Mucosa of descending colon (tissue), 3 donors: ENCODE measurements at regions not wholly inside any gene's neighbourhood (a gene's known extent, or its start where the extent isn't known, plus 50 kb on each side); places are given as distances from the start of the nearest gene placed in this dataset.

Experiments used
- ATAC-seq: fragments of 200-7000 bp; cut with Tn5 transposase; one replicate; pipeline ENCODE4 v1.9.1; 2020; ENCODE audit warnings: mild to moderate bottlenecking, moderate library complexity
- DNase-seq, 3 donors: peaks; one replicate each; pipeline ENCODE4 v3.0.0-alpha.2; 2020
- H3K36me3 ChIP-seq: fragments of 200-600 bp; one replicate; pipeline ENCODE4 v1.8.0; 2021; ENCODE audit warnings: low read depth, mild to moderate bottlenecking
- H3K4me1 ChIP-seq: fragments of 200-600 bp; one replicate; pipeline ENCODE4 v1.8.0; 2021; ENCODE audit warnings: low read depth, mild to moderate bottlenecking
- H3K4me3 ChIP-seq: fragments of 200-600 bp; one replicate; pipeline ENCODE4 v1.8.0; 2021; ENCODE audit warnings: mild to moderate bottlenecking
- H3K9me3 ChIP-seq: fragments of 200-600 bp; one replicate; pipeline ENCODE4 v1.8.0; 2021; ENCODE audit warnings: mild to moderate bottlenecking
- intact Hi-C, 2 donors: fragments of 100-400 bp; cut with DNase I in 1 of 2; cut with micrococcal nuclease in 1 of 2; formaldehyde crosslinking; loops; one replicate each; pipeline versions ENCODE4 v1.11.0 to v1.11.1; 2022; cut with DNase I, micrococcal nuclease
- TF ChIP-seq, protein P1 (sequence below): fragments of 200-600 bp; IDR thresholded peaks from one replicate; pipeline ENCODE4 v1.8.0; 2022; ENCODE audit warnings: antibody characterized with exemption, mild to moderate bottlenecking
- donor health status: DM: no; HTN: no; CAD: no; lungs with moderate emphysema.
- donor health status: DM: no; HTN: no; CAD: no.
- donor health status: DM: no; HTN: yes; CAD: no.

DNA sequence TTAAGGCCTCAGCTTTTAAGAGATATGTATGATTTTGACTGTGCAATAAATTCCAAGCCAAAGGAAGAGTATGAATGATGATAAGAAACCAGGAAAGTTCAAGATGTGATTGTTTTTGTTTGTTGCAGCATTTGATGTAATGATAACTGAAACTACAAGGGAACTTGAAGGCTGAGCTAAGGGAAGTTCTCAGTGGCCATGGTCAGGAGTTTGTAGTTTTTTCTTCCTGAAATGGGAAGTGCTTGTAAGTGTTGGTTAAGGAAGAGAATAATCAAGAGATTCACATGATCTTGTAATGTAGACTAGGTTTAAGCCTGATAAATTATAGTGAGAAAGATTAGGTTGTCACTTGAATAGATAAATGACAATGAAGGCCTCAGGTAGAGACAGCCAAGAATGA is 53.4 kb downstream of the PTCHD4 start:
- Histone ChIP-seq H3K36me3 (no peaks in the 10 kb centered on the region), H3K4me3 (no peak overlapping the region), H3K4me1 (no peaks in the 10 kb centered on the region), H3K9me3 (no peaks in the 10 kb centered on the region)
- TF ChIP-seq, protein P1, sequence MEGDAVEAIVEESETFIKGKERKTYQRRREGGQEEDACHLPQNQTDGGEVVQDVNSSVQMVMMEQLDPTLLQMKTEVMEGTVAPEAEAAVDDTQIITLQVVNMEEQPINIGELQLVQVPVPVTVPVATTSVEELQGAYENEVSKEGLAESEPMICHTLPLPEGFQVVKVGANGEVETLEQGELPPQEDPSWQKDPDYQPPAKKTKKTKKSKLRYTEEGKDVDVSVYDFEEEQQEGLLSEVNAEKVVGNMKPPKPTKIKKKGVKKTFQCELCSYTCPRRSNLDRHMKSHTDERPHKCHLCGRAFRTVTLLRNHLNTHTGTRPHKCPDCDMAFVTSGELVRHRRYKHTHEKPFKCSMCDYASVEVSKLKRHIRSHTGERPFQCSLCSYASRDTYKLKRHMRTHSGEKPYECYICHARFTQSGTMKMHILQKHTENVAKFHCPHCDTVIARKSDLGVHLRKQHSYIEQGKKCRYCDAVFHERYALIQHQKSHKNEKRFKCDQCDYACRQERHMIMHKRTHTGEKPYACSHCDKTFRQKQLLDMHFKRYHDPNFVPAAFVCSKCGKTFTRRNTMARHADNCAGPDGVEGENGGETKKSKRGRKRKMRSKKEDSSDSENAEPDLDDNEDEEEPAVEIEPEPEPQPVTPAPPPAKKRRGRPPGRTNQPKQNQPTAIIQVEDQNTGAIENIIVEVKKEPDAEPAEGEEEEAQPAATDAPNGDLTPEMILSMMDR = no peak
- intact Hi-C loops = no loop called here
- DNase-seq = no peak
- no peak for ATAC-seq

DNA sequence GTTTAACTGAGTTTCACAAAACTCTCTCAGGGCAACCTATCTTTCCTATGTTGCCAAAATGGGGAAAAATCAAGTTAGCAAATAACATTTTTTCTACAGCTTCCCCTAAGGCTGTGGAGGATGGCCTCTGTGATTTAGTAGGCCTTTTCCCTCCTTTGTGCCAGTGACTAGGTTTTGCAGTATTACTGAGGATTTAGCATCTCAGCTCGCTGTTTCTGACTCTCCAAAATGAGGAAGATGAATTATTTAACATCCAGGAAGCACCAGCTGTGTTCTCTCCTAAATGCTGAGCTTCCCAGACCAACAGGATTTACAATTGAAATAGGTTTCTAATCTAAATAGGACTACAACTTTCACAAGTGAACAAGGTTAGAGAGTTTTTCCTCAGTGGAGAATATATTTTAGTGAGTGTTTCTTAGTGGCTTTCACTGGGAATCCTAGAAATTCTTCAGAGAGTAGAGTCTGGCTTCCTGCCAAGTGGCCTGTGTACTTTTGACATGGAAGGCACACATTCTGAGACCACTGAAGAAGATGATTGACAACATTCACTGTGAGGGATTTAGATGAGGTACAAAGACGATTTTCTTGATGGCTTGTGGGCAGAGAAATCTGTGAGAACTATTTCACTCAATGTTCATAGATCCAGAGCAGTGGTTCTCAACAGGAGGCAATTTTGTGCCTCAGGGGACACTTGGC is 62.4 kb downstream of the PTCHD4 start:
- TF ChIP-seq, protein P1 = no peak
- DNase-seq (no peak), ATAC-seq (no peak)
- no peak overlapping the region for H3K4me3 ChIP-seq
- no peaks in the 10 kb centered on the region for H3K4me1 ChIP-seq
- no peaks in the 10 kb centered on the region for H3K9me3 ChIP-seq
- intact Hi-C loops = no loop called here
- no peaks in the 10 kb centered on the region for H3K36me3 ChIP-seq

GRCh38 chr6:48041894-48042293 is 69.1 kb downstream of the PTCHD4 start:
- Histone ChIP-seq H3K9me3 (no peaks in the 10 kb centered on the region), H3K4me3 (no peak overlapping the region), H3K4me1 (no peaks in the 10 kb centered on the region), H3K36me3 (no peaks in the 10 kb centered on the region)
- intact Hi-C loops = no loop called here
- TF ChIP-seq, protein P1 = no peak
- ATAC-seq = no peak
- no peak for DNase-seq

GRCh38 chr6:48037946-48038345 is 73.1 kb downstream of the PTCHD4 start:
- no peaks in the 10 kb centered on the region for H3K4me1 ChIP-seq
- TF ChIP-seq, protein P1 = no peak
- H3K9me3 ChIP-seq = no peaks in the 10 kb centered on the region
- DNase-seq (no peak), ATAC-seq (no peak)
- intact Hi-C loops = no loop called here
- no peaks in the 10 kb centered on the region for H3K36me3 ChIP-seq
- no peak overlapping the region for H3K4me3 ChIP-seq

GRCh38 chr6:48036316-48036715 is 74.7 kb downstream of the PTCHD4 start:
- TF ChIP-seq, protein P1 = no peak
- no peaks in the 10 kb centered on the region for H3K4me1 ChIP-seq
- H3K4me3 ChIP-seq = no peak overlapping the region
- H3K9me3 ChIP-seq = no peaks in the 10 kb centered on the region
- no peak for DNase-seq
- intact Hi-C loops = no loop called here
- H3K36me3 ChIP-seq = no peaks in the 10 kb centered on the region
- no peak for ATAC-seq

GRCh38 chr6:48032151-48032550 is 78.8 kb downstream of the PTCHD4 start:
- intact Hi-C loops = no loop called here
- H3K9me3 ChIP-seq = no peaks in the 10 kb centered on the region
- DNase-seq = no peak
- H3K4me3 ChIP-seq = no peak overlapping the region
- TF ChIP-seq, protein P1 = no peak
- H3K36me3 ChIP-seq = no peaks in the 10 kb centered on the region
- H3K4me1 ChIP-seq = no peaks in the 10 kb centered on the region
- no peak for ATAC-seq
